GM18873 (cell line): ENCODE measurements at regions not wholly inside any gene's neighbourhood (a gene's known extent, or its start where the extent isn't known, plus 50 kb on each side); places are given as distances from the start of the nearest gene placed in this dataset.

Experiments
- ATAC-seq: cut with Tn5 transposase; IDR thresholded peaks from one replicate; pipeline ENCODE4 v1.9.1; 2021; ENCODE audit warnings: mild to moderate bottlenecking, moderate library complexity, moderate number of reproducible peaks; ENCODE audit not compliant: unreplicated experiment, low FRiP score

GRCh38 chr20:11799281-11799684 is 118.4 kb upstream of the BTBD3 start:
- ATAC-seq, result no peak

DNA sequence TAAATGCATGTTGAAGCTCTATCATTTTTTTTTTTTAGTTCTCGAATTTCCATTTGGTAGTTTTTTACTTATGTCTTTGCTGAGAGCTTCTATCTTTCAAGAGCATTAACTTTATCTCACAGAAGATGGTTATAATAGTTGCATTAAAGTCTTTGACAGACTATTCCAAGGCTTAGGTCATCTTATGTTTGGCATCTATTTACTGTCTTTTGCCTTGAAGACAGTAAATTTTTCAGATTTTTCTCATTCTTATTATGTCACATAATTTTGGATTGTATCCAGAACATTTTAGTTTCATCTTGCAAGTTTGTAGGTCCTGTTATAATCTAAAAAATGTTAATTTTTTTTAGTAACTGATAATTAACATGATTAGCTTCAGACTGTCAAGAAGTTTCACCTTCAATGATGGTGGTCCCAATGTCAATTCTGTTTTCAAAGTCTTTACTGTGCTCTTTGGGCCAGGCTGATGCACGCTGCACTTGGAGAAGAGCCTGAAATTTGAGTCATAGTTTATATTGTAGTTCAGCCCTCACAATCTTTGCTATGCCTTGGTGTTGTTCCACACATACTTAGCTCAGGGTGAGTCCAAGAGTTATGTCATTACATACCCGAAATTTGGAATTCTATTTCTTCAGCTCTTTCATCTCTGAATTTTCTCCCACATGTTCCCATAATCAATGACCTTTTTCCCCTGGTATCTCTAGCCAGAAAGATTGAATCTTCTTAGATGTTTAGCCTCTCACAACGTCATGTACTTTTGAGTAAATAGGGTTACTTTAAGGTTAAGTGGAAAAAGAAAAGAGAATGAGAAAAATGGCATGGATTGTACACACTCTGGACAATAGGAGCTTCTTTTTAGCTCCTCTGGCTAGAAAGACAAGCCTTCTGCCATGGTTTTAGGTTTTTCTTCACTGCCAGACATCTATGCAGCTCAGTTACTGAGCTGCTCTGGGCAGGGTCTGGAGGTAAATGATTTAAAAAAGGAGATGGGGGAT is 110.3 kb upstream of the BTBD3 start:
- no peak for ATAC-seq

- ATAC-seq, result no peak
Observed at GRCh38 chr20:11808841-11809240, 108.9 kb upstream of the BTBD3 start.

DNA sequence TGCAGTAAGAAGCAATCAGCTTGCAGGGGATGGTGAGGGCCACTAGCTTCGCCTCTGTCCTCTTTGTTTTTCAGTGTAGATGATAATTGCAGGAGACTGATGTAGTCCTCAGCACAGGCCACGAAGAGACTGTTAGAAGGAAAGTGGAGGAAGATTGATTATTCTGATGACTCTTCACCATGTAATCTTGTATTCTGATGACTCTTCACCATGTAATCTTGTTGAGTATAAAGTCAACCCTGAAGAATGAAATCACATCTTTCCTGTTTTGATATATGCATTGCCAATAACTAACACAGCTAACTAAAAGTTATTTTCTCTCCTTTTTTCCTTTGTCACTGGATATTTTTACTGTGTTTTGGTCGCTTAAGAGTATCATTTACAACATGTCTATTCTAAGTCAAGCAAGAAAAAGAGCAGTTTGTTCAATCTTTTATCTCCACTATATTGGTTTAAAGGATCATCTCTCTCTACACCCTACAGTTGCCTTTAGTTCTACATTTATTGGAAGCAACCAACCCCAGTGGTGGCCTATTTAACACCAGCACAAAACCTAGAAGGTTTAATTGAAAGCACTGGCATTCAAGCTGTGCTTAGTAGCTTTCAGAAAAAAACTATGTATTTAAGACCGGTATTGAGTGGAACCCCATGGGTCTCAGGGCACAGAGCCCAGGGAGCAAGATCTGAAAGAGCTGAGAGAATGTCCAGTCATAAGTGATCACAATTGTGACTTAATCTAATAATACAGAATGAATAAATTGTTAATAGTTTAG is 107.2 kb upstream of the BTBD3 start:
- ATAC-seq, result no peak

DNA sequence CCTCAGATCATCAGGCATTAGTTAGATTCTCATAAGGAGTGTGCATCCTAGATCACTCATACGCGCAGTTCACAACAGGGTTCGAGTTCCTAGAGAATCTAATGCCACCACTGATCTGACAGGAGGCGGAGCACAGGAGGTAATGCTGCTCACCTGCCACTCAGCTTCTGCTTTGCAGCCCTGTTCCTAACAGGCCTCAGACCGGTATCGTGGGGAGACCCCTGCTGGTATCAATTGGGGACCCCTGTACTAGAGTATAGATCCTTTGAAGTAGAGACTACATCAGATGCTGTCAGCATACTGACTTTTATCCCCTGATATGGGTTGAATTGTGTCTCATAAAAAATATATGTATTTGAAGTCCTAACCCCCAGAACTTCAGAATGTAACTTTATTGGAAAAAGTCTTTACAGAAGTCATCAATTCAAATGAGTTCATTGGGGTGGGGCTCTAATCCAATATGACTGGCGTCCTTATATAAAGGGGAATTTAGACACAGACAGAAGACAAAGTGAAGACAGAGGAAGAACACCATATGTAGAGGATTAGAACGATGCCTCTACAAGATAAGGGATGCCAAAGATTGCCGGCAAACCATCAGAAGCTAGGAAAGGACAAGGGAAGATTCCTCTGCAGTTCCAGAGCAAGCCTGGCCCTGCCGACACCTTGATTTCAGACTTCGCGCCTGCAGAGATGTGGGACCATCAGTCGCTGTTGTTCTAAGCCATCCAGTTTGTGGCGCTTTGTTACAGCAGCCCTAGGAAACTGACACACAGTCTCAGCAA is 104.4 kb upstream of the BTBD3 start:
- ATAC-seq, result no peak

DNA sequence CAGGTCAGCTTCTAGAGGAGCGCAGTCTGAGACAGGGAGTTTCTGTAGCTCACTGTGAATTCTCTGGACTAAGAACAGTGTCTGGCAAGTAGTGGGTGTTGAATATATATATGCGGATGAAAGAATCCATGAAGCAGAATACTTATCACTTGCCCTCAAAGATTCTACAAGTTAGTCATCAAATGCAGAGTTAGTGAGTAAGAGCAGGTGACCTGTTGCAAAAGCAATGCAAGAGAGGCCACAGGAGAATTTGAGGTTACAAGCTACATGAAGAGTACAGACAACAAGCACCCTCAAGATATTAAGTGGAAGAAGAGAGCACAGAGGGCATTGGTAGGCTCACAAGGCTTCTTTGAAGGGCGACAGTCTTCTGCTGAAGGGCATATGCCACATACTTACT is 103.4 kb upstream of the BTBD3 start:
- ATAC-seq, result no peak

DNA sequence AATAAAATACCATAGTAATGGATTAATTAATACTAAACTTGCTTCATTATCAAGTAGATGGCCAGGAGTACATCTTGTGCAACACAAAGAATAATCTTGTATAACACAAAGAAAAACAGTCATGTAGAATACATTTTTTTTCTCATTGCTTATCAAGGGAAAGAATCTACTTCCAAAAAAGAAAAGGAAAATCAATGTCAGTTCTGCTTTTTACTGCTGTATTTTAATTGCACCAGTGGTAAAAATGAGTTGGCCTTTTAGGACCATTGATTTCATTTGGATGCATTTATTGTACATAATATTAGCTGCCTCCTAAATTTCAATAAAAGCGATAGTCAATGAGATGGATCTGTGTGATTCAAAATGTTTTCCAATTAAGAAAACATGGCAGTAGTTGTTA is 96.9 kb upstream of the BTBD3 start:
- ATAC-seq, result no peak

DNA sequence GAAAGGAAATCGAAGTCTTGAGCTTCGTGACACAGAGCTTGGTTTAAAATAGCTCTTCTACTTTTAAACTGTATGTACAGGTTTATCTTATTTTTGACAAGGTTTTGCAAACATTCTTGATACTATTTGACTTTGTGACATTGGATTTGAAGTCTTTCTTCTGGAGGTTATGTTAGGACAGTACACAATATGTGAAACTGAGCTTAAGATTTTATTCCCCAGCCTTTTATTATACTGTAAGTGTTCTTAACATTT is 95.2 kb upstream of the BTBD3 start:
- ATAC-seq, result no peak

- no peak for ATAC-seq
Observed at GRCh38 chr20:11826334-11826733, 91.4 kb upstream of the BTBD3 start.

DNA sequence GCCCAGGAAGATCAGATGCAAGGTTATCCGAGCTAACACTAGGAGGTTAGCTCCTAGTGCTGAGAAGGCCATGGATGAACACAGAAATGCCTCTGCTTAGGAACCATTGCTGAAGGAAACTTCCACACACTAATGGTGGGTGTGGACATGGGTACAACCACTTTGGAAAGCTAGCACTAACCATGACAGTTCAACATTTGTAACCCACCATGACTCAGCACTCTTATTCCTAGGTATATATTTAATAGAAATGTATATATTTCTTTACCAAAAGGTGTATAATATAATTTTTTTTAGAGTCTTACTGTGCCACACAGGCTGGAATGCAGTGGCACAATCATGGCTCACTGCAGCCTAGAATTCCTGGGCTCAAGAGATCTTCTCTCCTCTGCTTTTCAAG is 85.3 kb upstream of the BTBD3 start:
- no peak for ATAC-seq

GRCh38 chr20:11832851-11833250 is 84.8 kb upstream of the BTBD3 start:
- ATAC-seq, result no peak

DNA sequence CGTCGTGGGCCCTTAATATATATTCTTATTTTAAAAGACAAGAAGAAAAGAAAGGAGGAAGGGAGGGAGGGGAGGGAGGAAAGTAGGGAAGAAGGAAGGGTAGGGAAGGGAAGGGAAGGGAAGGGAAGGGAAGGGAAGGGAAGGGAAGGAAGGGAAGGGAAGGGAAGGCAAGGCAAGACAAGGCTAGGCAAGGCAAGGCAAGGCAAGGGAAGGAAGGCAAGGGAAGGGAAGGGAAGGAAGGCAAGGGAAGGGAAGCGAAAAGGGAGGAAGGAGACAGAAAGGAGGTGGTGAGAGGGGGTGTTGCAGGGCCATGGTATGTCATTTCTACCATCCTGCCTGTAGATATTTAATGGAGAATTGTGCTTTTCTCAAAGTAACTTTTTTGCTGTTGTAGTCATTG is 83.9 kb upstream of the BTBD3 start:
- ATAC-seq, result no peak

GRCh38 chr20:11838076-11838636 is 79.5 kb upstream of the BTBD3 start:
- no peak for ATAC-seq

GRCh38 chr20:11841972-11842461 is 75.7 kb upstream of the BTBD3 start:
- ATAC-seq, result no peak

GRCh38 chr20:11843289-11843688 is 74.4 kb upstream of the BTBD3 start:
- no peak for ATAC-seq

- no peak for ATAC-seq
Observed at GRCh38 chr20:11844691-11845090, 73.0 kb upstream of the BTBD3 start.

DNA sequence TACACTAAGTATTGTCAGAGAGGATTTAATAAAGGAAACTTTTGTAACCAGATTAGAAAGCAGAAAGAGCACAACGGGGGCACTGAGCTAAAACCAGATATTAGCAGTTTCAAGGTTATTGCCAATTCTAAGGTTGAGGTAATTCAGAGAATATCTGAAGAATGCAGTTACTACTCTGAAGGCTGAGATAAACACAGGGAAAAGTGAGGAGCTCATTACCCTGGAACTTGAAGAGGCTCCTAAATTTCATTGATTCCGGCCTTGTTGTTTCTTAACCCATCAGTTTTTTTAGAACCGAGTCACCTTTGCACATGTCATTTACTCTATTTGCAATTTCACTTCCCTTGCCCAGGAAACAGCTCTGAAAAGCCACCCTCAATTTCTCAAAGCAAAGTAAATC is 72.4 kb upstream of the BTBD3 start:
- no peak for ATAC-seq

DNA sequence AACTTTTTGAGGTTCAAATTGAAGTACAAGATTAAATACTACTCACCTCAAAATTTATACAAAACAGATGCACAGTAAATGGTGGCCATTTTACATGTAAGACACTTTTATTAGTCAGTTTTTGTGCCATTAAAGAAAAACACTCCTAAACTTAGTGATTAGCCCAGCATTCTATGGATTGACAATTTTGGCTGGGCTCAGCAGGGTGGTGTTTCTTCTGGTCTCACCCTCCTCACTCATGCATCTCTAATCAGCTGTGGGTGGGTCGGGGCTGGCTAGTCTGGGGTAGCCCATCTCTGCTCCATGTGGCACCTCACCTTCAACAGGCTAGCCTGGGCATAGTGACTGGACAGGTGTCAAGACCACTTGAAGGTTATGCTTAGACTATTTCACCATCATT is 71.6 kb upstream of the BTBD3 start:
- no peak for ATAC-seq

DNA sequence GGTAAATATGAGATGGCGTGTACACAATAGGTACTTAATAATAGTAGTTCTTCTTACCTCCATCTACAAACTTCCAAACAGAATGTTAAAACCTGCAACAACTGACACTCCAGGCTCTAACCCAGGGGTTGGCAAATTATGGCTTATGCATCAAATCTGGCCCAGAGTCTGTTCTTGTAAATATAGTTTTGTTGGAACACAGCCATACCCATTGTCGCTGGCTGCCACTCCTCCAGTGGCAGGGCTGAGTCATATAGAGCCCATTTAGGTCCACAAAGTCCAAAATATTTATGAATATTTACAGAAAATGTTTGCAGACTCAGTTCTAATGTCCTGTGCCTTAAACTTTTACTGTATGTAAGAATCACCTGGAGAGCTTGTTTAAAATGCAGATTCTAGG is 69.9 kb upstream of the BTBD3 start:
- no peak for ATAC-seq

DNA sequence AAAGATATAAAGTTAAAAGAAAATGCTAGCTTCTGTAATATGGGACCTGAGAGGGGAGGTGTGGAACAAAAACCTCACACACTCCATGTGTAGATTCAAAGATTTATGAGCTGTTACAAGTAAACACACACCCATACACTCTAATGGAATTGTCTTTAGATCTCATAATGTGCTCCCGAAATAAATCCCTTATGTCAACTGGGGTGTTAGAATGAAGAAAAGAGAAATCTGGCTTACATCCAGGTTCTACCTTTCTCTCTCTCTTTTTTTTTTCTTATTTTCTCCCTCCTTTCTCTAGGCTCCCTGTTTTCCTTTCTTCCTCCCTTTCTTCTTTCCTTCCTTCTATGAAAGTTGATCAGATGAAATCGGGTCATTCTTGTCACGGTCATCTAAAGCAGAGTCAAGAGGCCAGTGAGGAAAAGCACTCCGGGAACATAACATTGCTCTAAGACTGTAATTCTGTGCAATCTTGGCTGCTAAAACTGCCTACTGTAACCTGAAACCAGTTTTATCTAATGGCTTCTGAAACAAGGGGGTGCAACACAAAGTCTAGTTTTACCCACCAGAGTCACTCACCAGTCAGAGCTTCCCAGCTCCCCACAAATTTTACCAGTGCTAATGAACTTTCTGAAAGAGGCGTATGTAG is 68.3 kb upstream of the BTBD3 start:
- ATAC-seq, result no peak
